DMS153 (cell line): ENCODE measurements at regions not wholly inside any gene's neighbourhood (a gene's known extent, or its start where the extent isn't known, plus 50 kb on each side); places are given as distances from the start of the nearest gene placed in this dataset.
A peak's percentile ranks its signal among the peaks of the same experiment; 100 is the strongest.

Experiments
- DNase-seq: peaks from one replicate; lab custom pipeline; 2025; lab: John Stamatoyannopoulos, UW

- DNase-seq = no peak
Observed at GRCh38 chr6:71396410-71396801, 107.8 kb downstream of the OGFRL1 start.

GRCh38 chr6:71399279-71399678 is 110.7 kb downstream of the OGFRL1 start:
- no peak for DNase-seq

- no peak for DNase-seq
Observed at GRCh38 chr6:71400852-71401251, 112.2 kb downstream of the OGFRL1 start.

GRCh38 chr6:71402096-71402495 is 113.5 kb downstream of the OGFRL1 start:
- no peak for DNase-seq

GRCh38 chr6:71403422-71404134 is 115.0 kb downstream of the OGFRL1 start:
- DNase-seq = no peak

- DNase-seq = no peak
Observed at GRCh38 chr6:71404145-71404966, 115.7 kb downstream of the OGFRL1 start.

- DNase-seq = no peak
Observed at GRCh38 chr6:71404967-71405278, 116.3 kb downstream of the OGFRL1 start.

- DNase-seq = no peak
Observed at GRCh38 chr6:71405416-71405815, 116.8 kb downstream of the OGFRL1 start.

GRCh38 chr6:71406865-71407860 is 118.6 kb downstream of the OGFRL1 start:
- DNase-seq = no peak

GRCh38 chr6:71408787-71409723 is 120.4 kb downstream of the OGFRL1 start:
- DNase-seq = no peak

- no peak for DNase-seq
Observed at GRCh38 chr6:71410164-71410566, 121.6 kb downstream of the OGFRL1 start.

GRCh38 chr6:71410681-71411080 is 122.1 kb downstream of the OGFRL1 start:
- no peak for DNase-seq

- no peak for DNase-seq
Observed at GRCh38 chr6:71411882-71412281, 123.3 kb downstream of the OGFRL1 start.

- no peak for DNase-seq
Observed at GRCh38 chr6:71412559-71413140, 124.0 kb downstream of the OGFRL1 start.

GRCh38 chr6:71414486-71414885 is 125.9 kb downstream of the OGFRL1 start:
- DNase-seq = no peak

GRCh38 chr6:71419217-71420094 is 130.8 kb downstream of the OGFRL1 start:
- no peak for DNase-seq

- no peak for DNase-seq
Observed at GRCh38 chr6:71420095-71420692, 131.6 kb downstream of the OGFRL1 start.

GRCh38 chr6:71420693-71421328 is 132.2 kb downstream of the OGFRL1 start:
- peak; percentile 73 for DNase-seq

- DNase-seq = no peak
Observed at GRCh38 chr6:71421611-71422010, 133.0 kb downstream of the OGFRL1 start.
